SJCRH30 (cell line): ENCODE measurements at regions not wholly inside any gene's neighbourhood (a gene's known extent, or its start where the extent isn't known, plus 50 kb on each side); places are given as distances from the start of the nearest gene placed in this dataset.
"Not testable (repeated sequence)": the region's sequence is repeated elsewhere in the genome, so short reads cannot be mapped to it uniquely, and the experiment has no call there.

ENCODE experiments used
- DNase-seq, 2 experiments: peaks; one replicate each; pipeline ENCODE4 v3.0.0-alpha.2; 2015 to 2020
- H3K27ac ChIP-seq: fragments of 250-450 bp; sonication (Bioruptor Pico); 2 replicates; pipeline ENCODE4 v1.5.1; 2020; ENCODE audit warnings: mild to moderate bottlenecking, moderate library complexity
- H3K27me3 ChIP-seq: fragments of 250-450 bp; sonication (Bioruptor Pico); 2 replicates; pipeline ENCODE4 v1.5.1; 2020; ENCODE audit warnings: mild to moderate bottlenecking, moderate library complexity
- H3K36me3 ChIP-seq: fragments of 250-450 bp; sonication (Bioruptor Pico); 2 replicates; pipeline ENCODE4 v1.5.1; 2020; ENCODE audit warnings: mild to moderate bottlenecking, moderate library complexity
- H3K4me1 ChIP-seq: fragments of 250-450 bp; sonication (Bioruptor Pico); 2 replicates; pipeline ENCODE4 v1.5.1; 2020; ENCODE audit warnings: mild to moderate bottlenecking, moderate library complexity
- H3K4me3 ChIP-seq: fragments of 250-450 bp; sonication (Bioruptor Pico); 2 replicates; pipeline ENCODE4 v1.5.1; 2020; ENCODE audit warnings: mild to moderate bottlenecking, moderate library complexity
- H3K9me3 ChIP-seq: fragments of 250-450 bp; sonication (Bioruptor Pico); replicated peaks from 2 replicates; pipeline ENCODE4 v1.5.1; 2020; ENCODE audit warnings: mild to moderate bottlenecking, moderate library complexity

GRCh38 chr18:51350081-51350480 lies 152.6 kb upstream of the MEX3C start:
- Histone ChIP-seq H3K4me1 (peaks cover 3% of the 10 kb centered on the region; the same call in 1 of the 2 replicates), H3K27ac (no peak overlapping the region), H3K4me3 (no peak overlapping the region), H3K9me3 (no peaks in the 10 kb centered on the region), H3K27me3 (no peaks in the 10 kb centered on the region), H3K36me3 (no peaks in the 10 kb centered on the region)
- no peak for DNase-seq

GRCh38 chr18:51355841-51356240 lies 158.4 kb upstream of the MEX3C start:
- Histone ChIP-seq H3K9me3 (no peaks in the 10 kb centered on the region), H3K4me1 (no peaks in the 10 kb centered on the region), H3K27me3 (no peaks in the 10 kb centered on the region), H3K27ac (no peak overlapping the region), H3K36me3 (no peaks in the 10 kb centered on the region), H3K4me3 (no peak overlapping the region)
- no peak for DNase-seq

GRCh38 chr18:51360301-51360700 lies 162.8 kb upstream of the MEX3C start:
- H3K9me3 ChIP-seq, H3K4me1 ChIP-seq, H3K36me3 ChIP-seq, H3K27ac ChIP-seq, DNase-seq, H3K4me3 ChIP-seq, H3K27me3 ChIP-seq: not testable (repeated sequence)

- Histone ChIP-seq H3K4me1 (no peaks in the 10 kb centered on the region; the same call in 1 of the 2 replicates), H3K27ac (no peak overlapping the region), H3K36me3 (no peaks in the 10 kb centered on the region), H3K9me3 (no peaks in the 10 kb centered on the region), H3K4me3 (no peak overlapping the region), H3K27me3 (no peaks in the 10 kb centered on the region)
- peak; percentile 6 to 39 for DNase-seq
Measured at GRCh38 chr18:51361130-51361860, 163.8 kb upstream of the MEX3C start.

GRCh38 chr18:51363384-51363783 lies 165.9 kb upstream of the MEX3C start:
- no peak for DNase-seq
- Histone ChIP-seq H3K27ac (no peak overlapping the region), H3K9me3 (no peaks in the 10 kb centered on the region), H3K4me3 (no peak overlapping the region), H3K36me3 (no peaks in the 10 kb centered on the region), H3K27me3 (no peaks in the 10 kb centered on the region), H3K4me1 (no peaks in the 10 kb centered on the region; the same call in 1 of the 2 replicates)

GRCh38 chr18:51370996-51371395 lies 173.5 kb upstream of the MEX3C start:
- Histone ChIP-seq H3K9me3 (no peaks in the 10 kb centered on the region; the same call in 1 of the 2 replicates), H3K4me1 (no peaks in the 10 kb centered on the region)
- no peak for DNase-seq

GRCh38 chr18:51371929-51372328 lies 174.4 kb upstream of the MEX3C start:
- Histone ChIP-seq H3K27me3 (no peaks in the 10 kb centered on the region), H3K4me3 (no peak overlapping the region), H3K27ac (no peak overlapping the region), H3K36me3 (no peaks in the 10 kb centered on the region), H3K9me3 (no peaks in the 10 kb centered on the region; the same call in 1 of the 2 replicates), H3K4me1 (no peaks in the 10 kb centered on the region)
- no peak for DNase-seq

More at GRCh38 chr18:51370996-51371395, 173.5 kb upstream of the MEX3C start:
- Histone ChIP-seq H3K36me3 (no peaks in the 10 kb centered on the region), H3K4me3 (no peak overlapping the region), H3K27ac (no peak overlapping the region), H3K27me3 (no peaks in the 10 kb centered on the region)

GRCh38 chr18:51382081-51382480 lies 184.6 kb upstream of the MEX3C start:
- no peaks in the 10 kb centered on the region for H3K4me1 ChIP-seq
- H3K4me3 ChIP-seq, result no peak overlapping the region
- no peak for DNase-seq
- no peaks in the 10 kb centered on the region for H3K27me3 ChIP-seq
- H3K27ac ChIP-seq, result no peak overlapping the region
- no peaks in the 10 kb centered on the region for H3K9me3 ChIP-seq
- H3K36me3 ChIP-seq, result no peaks in the 10 kb centered on the region

GRCh38 chr18:51383116-51383515 lies 185.6 kb upstream of the MEX3C start:
- H3K4me3 ChIP-seq, result no peak overlapping the region
- H3K9me3 ChIP-seq, result no peaks in the 10 kb centered on the region
- DNase-seq, result no peak
- no peak overlapping the region for H3K27ac ChIP-seq
- no peaks in the 10 kb centered on the region for H3K36me3 ChIP-seq
- H3K4me1 ChIP-seq, result no peaks in the 10 kb centered on the region
- no peaks in the 10 kb centered on the region for H3K27me3 ChIP-seq

GRCh38 chr18:51383711-51384110 lies 186.2 kb upstream of the MEX3C start:
- Histone ChIP-seq H3K4me3 (no peak overlapping the region), H3K36me3 (no peaks in the 10 kb centered on the region), H3K27me3 (no peaks in the 10 kb centered on the region), H3K27ac (no peak overlapping the region), H3K4me1 (no peaks in the 10 kb centered on the region), H3K9me3 (no peaks in the 10 kb centered on the region)
- DNase-seq, result no peak

GRCh38 chr18:51385270-51385669 lies 187.8 kb upstream of the MEX3C start:
- no peak for DNase-seq
- Histone ChIP-seq H3K27ac (no peak overlapping the region), H3K4me1 (no peaks in the 10 kb centered on the region; the same call in 1 of the 2 replicates), H3K9me3 (no peaks in the 10 kb centered on the region; the same call in 1 of the 2 replicates), H3K36me3 (no peaks in the 10 kb centered on the region), H3K4me3 (no peak overlapping the region), H3K27me3 (no peaks in the 10 kb centered on the region)

GRCh38 chr18:51390702-51391101 lies 193.2 kb upstream of the MEX3C start:
- Histone ChIP-seq H3K4me3 (no peak overlapping the region), H3K4me1 (peaks cover 10% of the 10 kb centered on the region), H3K27ac (peak overlapping the region; percentile 65; the same call in 1 of the 2 replicates), H3K36me3 (no peaks in the 10 kb centered on the region), H3K9me3 (no peaks in the 10 kb centered on the region; the same call in 1 of the 2 replicates), H3K27me3 (no peaks in the 10 kb centered on the region)
- DNase-seq, result peak in 1 of 2 experiments; percentile 32

GRCh38 chr18:51391215-51391614 lies 193.7 kb upstream of the MEX3C start:
- no peaks in the 10 kb centered on the region; the same call in 1 of the 2 replicates for H3K9me3 ChIP-seq
- 0 out of 2 replicates have a peak overlapping the region, but pooled peaks have one; percentile 58 for H3K4me3 ChIP-seq
- H3K27ac ChIP-seq, result peak overlapping the region; percentile 65
- H3K4me1 ChIP-seq, result peaks cover 10% of the 10 kb centered on the region
- no peaks in the 10 kb centered on the region for H3K36me3 ChIP-seq
- DNase-seq, result no peak
- no peaks in the 10 kb centered on the region for H3K27me3 ChIP-seq

- Histone ChIP-seq H3K27ac (peak overlapping the region; percentile 65), H3K9me3 (no peaks in the 10 kb centered on the region; the same call in 1 of the 2 replicates), H3K4me3 (peak overlapping the region; percentile 58), H3K4me1 (peaks cover 10% of the 10 kb centered on the region), H3K36me3 (peaks cover 4% of the 10 kb centered on the region; the same call in 1 of the 2 replicates), H3K27me3 (no peaks in the 10 kb centered on the region)
- peak; percentile 83 to 93 for DNase-seq
Measured at GRCh38 chr18:51391731-51392130, 194.2 kb upstream of the MEX3C start.

GRCh38 chr18:51397347-51397962 lies 200.0 kb upstream of the MEX3C start:
- Histone ChIP-seq H3K27ac (no peak overlapping the region), H3K4me3 (no peak overlapping the region), H3K36me3 (peaks cover 6% of the 10 kb centered on the region; the same call in 1 of the 2 replicates), H3K4me1 (no peaks in the 10 kb centered on the region), H3K9me3 (no peaks in the 10 kb centered on the region), H3K27me3 (no peaks in the 10 kb centered on the region)
- DNase-seq, result no peak
